ENCODE measurements at regions not wholly inside any gene's neighbourhood (a gene's known extent, or its start where the extent isn't known, plus 50 kb on each side); places are given as distances from the start of the nearest gene placed in this dataset.

GRCh38 chr3:168753724-168754123, 658.0 kb upstream of the GOLIM4 start:
- DNase-seq (ENCODE audit: low spot score), result no peak
- Histone ChIP-seq H3K27me3 (no peaks in the 10 kb centered on the region), H3K9me3 (no peaks in the 10 kb centered on the region), H3K4me1 (no peaks in the 10 kb centered on the region), H3K27ac (no peak overlapping the region), H3K36me3 (no peaks in the 10 kb centered on the region), H3K4me3 (no peak overlapping the region)
- no peak for TF ChIP-seq CTCF (IDR thresholded peaks at IDR 0.05)

DNA sequence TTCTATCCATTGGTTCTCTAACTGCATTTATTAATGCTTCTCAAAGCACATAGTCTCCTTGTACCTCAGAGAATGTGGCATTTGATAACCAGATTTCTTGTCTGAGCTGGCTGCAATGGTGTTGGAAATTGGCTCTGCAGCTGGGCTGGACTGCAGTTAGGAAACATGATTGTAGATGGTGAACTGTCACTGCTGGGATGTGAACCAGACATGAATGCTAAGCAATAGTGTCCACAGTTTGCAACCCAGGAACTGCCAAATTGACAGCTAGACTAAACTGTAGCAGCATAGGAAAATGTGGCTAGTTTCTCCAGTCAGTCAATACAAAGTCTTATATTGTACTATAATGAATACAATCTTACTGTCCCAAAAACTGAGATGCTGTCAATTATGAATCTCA, 656.6 kb upstream of the GOLIM4 start:
- Histone ChIP-seq H3K9me3 (no peaks in the 10 kb centered on the region), H3K4me1 (no peaks in the 10 kb centered on the region), H3K27ac (no peak overlapping the region), H3K4me3 (no peak overlapping the region), H3K36me3 (no peaks in the 10 kb centered on the region), H3K27me3 (no peaks in the 10 kb centered on the region)
- no peak for TF ChIP-seq CTCF (IDR thresholded peaks at IDR 0.05)
- DNase-seq (ENCODE audit: low spot score), result no peak

DNA sequence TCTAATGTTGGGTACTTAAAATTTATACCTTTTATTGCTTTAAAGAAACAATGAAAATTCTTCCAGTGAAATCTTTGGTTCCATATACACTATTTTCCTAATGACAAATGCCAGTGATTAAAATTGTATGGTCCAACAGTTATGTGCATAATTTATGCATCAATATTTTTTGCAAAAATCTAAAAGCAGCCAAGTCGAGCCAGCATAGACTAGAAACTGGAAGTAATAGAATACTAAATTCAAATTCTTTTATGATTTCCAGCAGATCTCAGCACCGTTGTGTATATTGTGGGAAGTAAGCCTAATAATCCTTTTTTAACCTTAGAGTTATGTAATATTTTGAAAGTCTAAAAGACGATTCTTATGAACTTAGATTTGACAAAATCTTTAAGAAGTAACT, 652.0 kb upstream of the GOLIM4 start:
- DNase-seq (ENCODE audit: low spot score), result no peak
- no peak for TF ChIP-seq CTCF (IDR thresholded peaks at IDR 0.05)
- Histone ChIP-seq H3K4me3 (no peak overlapping the region), H3K9me3 (no peaks in the 10 kb centered on the region), H3K36me3 (no peaks in the 10 kb centered on the region), H3K27me3 (no peaks in the 10 kb centered on the region), H3K4me1 (no peaks in the 10 kb centered on the region), H3K27ac (no peak overlapping the region)

DNA sequence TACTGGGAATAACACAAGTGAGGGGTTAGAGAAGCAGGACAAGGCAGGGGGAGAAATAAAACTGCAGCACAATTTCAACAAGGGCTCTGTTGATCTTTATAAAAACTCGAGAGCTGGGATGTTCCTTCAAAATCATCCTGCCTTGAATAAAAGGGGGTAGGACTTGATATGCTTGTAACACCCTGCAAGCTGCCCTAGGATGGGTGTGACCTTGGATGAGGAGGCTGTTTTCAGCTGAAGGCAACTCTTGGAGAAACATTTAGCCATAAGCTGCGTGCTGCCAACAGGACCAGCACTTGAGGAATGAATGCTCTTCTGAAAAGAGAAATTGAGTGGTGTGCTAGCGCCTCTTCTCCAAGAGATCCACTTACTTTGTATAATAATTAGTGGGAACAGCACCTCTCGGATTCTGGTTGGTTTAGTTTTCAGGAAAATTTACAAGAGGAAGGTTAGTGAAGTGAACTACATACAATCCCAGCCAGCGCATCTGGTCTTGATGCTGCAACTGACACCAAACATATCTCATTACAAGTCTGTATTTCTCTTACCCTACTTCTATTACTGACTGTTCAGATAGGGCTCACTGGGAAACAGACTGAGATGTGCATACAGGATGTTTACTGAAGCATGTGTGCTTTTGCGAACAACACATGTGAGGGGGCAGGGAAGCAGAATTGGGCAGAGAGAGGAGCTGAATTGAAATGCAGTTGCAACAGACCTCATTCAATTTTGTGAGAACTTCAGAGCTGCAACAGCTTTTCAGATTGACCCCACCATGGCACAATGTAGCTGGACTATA, 643.0 kb upstream of the GOLIM4 start:
- no peaks in the 10 kb centered on the region for H3K36me3 ChIP-seq
- H3K4me3 ChIP-seq, result no peak overlapping the region
- peaks cover 0 to 13% of the 10 kb centered on the region in 2 donors for H3K9me3 ChIP-seq
- no peaks in the 10 kb centered on the region for H3K4me1 ChIP-seq
- no peak overlapping the region for H3K27ac ChIP-seq
- H3K27me3 ChIP-seq, result no peaks in the 10 kb centered on the region
- no peak for DNase-seq (ENCODE audit: low spot score)
- TF ChIP-seq CTCF (IDR thresholded peaks at IDR 0.05), result no peak

- Histone ChIP-seq H3K9me3 (peaks cover 0 to 13% of the 10 kb centered on the region in 2 donors), H3K27me3 (no peaks in the 10 kb centered on the region), H3K36me3 (no peaks in the 10 kb centered on the region), H3K27ac (no peak overlapping the region), H3K4me1 (no peaks in the 10 kb centered on the region), H3K4me3 (no peak overlapping the region)
- TF ChIP-seq CTCF (IDR thresholded peaks at IDR 0.05), result no peak
- DNase-seq (ENCODE audit: low spot score), result no peak
These were observed 640.5 kb upstream of the GOLIM4 start for GRCh38 chr3:168736202-168736601.

- H3K4me3 ChIP-seq, result no peak overlapping the region
- H3K9me3 ChIP-seq, result peaks cover 0 to 10% of the 10 kb centered on the region in 2 donors
- no peak for DNase-seq (ENCODE audit: low spot score)
- H3K36me3 ChIP-seq, result no peaks in the 10 kb centered on the region
- no peak overlapping the region for H3K27ac ChIP-seq
- H3K4me1 ChIP-seq, result no peaks in the 10 kb centered on the region
- TF ChIP-seq CTCF (IDR thresholded peaks at IDR 0.05), result no peak
- no peaks in the 10 kb centered on the region for H3K27me3 ChIP-seq
These were observed 634.3 kb upstream of the GOLIM4 start for GRCh38 chr3:168730073-168730472.

Measured in right atrium auricular region (tissue), 2 donors.